Lower leg skin (tissue), 4 donors: ENCODE measurements at regions not wholly inside any gene's neighbourhood (a gene's known extent, or its start where the extent isn't known, plus 50 kb on each side); places are given as distances from the start of the nearest gene placed in this dataset.
"Not testable (repeated sequence)": the region's sequence is repeated elsewhere in the genome, so short reads cannot be mapped to it uniquely, and the experiment has no call there.

ENCODE experiments used
- DNase-seq, 2 donors: peaks; one replicate each; pipeline ENCODE4 v3.0.0-alpha.2; 2019; ENCODE audit warnings: low spot score in 2 of 2
- H3K4me3 ChIP-seq: fragments of 200-600 bp; sonication (generic); 2 replicates; pipeline ENCODE4 v1.5.1; 2017; ENCODE audit warnings: mild to moderate bottlenecking, low read depth; ENCODE audit not compliant: poor library complexity, severe bottlenecking
- POLR2A ChIP-seq, 2 donors: fragments of 450-650 bp; IDR thresholded peaks; one replicate each; pipeline ENCODE4 v1.6.1; 2016 to 2017; ENCODE audit warnings: antibody characterized with exemption in 2 of 2, mild to moderate bottlenecking in 1 of 2, moderate library complexity in 1 of 2
- WGBS, 2 donors: methylation state at CpG; one replicate each; pipeline ENCODE4 v1.1.5; 2018; 5-methylcytosine and 5-hydroxymethylcytosine counted together
- intact Hi-C: fragments of 100-400 bp; cut with DNase I; formaldehyde crosslinking; loops from one replicate; pipeline ENCODE4 v1.15.0; 2023; ENCODE audit warnings: low total_unique reads
- TF ChIP-seq, protein P1 (sequence below), 3 donors: fragments of 450-650 bp; IDR thresholded peaks; one replicate each; pipeline ENCODE4 v1.5.1; 2016; ENCODE audit warnings: antibody characterized with exemption in 3 of 3, mild to moderate bottlenecking in 3 of 3, moderate library complexity in 2 of 3

GRCh38 chr11:96978751-96979150 lies 588.9 kb downstream of the JRKL start:
- intact Hi-C loops, result no loop called here
- 43 to 60% methylated on average over 2 of the region's 2 CpGs for WGBS, 2 donors
- no peak for TF ChIP-seq POLR2A (IDR thresholded peaks at IDR 0.05)
- TF ChIP-seq, protein P1, sequence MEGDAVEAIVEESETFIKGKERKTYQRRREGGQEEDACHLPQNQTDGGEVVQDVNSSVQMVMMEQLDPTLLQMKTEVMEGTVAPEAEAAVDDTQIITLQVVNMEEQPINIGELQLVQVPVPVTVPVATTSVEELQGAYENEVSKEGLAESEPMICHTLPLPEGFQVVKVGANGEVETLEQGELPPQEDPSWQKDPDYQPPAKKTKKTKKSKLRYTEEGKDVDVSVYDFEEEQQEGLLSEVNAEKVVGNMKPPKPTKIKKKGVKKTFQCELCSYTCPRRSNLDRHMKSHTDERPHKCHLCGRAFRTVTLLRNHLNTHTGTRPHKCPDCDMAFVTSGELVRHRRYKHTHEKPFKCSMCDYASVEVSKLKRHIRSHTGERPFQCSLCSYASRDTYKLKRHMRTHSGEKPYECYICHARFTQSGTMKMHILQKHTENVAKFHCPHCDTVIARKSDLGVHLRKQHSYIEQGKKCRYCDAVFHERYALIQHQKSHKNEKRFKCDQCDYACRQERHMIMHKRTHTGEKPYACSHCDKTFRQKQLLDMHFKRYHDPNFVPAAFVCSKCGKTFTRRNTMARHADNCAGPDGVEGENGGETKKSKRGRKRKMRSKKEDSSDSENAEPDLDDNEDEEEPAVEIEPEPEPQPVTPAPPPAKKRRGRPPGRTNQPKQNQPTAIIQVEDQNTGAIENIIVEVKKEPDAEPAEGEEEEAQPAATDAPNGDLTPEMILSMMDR (IDR thresholded peaks at IDR 0.05), result no peak
- no peak for DNase-seq
- H3K4me3 ChIP-seq, result no peak overlapping the region

GRCh38 chr11:96986516-96986915 lies 596.7 kb downstream of the JRKL start:
- no peak for DNase-seq
- no peak overlapping the region for H3K4me3 ChIP-seq
- TF ChIP-seq, protein P1 (IDR thresholded peaks at IDR 0.05), result no peak
- TF ChIP-seq POLR2A (IDR thresholded peaks at IDR 0.05), result no peak
- 83% methylated on average over 1 of the region's 1 CpG for WGBS, 2 donors
- intact Hi-C loops, result no loop called here

DNA sequence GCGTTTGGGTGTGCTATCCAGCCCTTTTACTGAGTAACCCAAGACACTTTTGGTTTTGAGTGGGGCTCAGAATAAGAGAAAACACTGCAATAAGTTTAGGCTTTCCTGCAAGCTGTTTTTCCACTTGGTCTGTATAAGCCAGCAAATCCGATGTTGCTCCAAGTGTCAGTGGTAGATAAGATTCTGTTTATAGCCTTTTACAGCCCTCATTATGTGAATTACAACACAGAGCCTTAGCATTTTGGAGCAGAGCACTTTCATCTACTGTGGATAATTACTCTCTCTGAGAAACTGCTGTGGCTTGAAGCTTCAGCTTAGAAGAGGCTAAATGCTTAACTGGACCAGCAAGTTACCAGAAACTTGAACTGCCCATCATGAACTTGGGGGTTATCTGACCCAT lies 601.1 kb downstream of the JRKL start:
- TF ChIP-seq POLR2A (IDR thresholded peaks at IDR 0.05), result no peak
- TF ChIP-seq, protein P1 (IDR thresholded peaks at IDR 0.05), result no peak
- WGBS, 2 donors, result 24 to 30% methylated on average over 2 of the region's 2 CpGs
- intact Hi-C loops, result no loop called here
- no peak for DNase-seq
- H3K4me3 ChIP-seq, result no peak overlapping the region

DNA sequence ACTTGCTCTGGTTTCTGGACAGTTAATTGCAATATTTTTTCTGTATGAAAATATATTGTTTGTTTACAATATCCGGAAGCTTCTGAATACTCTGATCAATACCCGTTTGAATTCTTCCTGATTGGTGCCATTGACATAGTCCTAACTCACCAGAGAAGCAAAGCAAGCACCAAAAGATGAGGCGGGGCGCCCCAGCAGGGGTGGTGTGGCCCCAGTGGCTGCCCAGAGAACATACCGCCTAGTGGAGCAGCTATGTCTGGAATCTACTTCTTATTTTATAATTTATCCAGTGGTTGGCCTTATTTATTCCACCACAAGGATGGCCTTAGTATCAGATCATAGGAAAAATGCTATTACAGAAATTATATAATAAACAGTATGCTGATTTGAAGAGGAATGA lies 610.7 kb downstream of the JRKL start:
- no peak for TF ChIP-seq POLR2A (IDR thresholded peaks at IDR 0.05)
- intact Hi-C loops, result no loop called here
- no peak for DNase-seq
- H3K4me3 ChIP-seq, result no peak overlapping the region
- WGBS, 2 donors, result 87 to 90% methylated on average over 5 of the region's 5 CpGs

GRCh38 chr11:97007283-97007682 lies 617.5 kb downstream of the JRKL start:
- TF ChIP-seq POLR2A (IDR thresholded peaks at IDR 0.05), result no peak
- TF ChIP-seq, protein P1 (IDR thresholded peaks at IDR 0.05), result no peak
- WGBS, 2 donors, result 77 to 94% methylated on average over 2 of the region's 2 CpGs
- no peak for DNase-seq
- intact Hi-C loops, result no loop called here
- H3K4me3 ChIP-seq, result no peak overlapping the region

- 55 to 66% methylated on average over 1 of the region's 1 CpG for WGBS, 2 donors
- intact Hi-C loops, result no loop called here
- no peak for TF ChIP-seq POLR2A (IDR thresholded peaks at IDR 0.05)
- TF ChIP-seq, protein P1 (IDR thresholded peaks at IDR 0.05), result no peak
- no peak for DNase-seq
- no peak overlapping the region for H3K4me3 ChIP-seq
Observed at GRCh38 chr11:97009613-97010012, 619.8 kb downstream of the JRKL start.

DNA sequence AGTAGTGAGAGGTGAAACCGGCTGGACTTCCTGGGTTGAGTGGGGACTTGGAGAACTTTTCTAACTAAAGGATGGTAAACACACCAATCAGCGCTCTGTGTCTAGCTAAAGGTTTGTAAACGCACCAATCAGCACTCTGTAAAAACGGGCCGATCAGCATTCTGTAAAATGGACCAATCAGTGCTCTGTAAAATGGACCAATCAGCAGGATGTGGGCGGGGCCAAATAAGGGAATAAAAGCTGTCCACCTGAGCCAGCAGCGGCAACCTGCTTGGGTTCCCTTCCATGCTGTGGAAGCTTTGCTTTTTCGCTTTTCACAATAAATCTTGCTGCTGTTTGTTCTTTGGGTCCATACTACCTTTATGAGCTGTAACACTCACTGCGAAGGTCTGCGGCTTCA lies 621.2 kb downstream of the JRKL start:
- intact Hi-C loops, DNase-seq, H3K4me3 ChIP-seq: not testable (repeated sequence)
- 83 to 86% methylated on average over 10 of the region's 10 CpGs for WGBS, 2 donors
